MG63 (cell line): ENCODE measurements at regions not wholly inside any gene's neighbourhood (a gene's known extent, or its start where the extent isn't known, plus 50 kb on each side); places are given as distances from the start of the nearest gene placed in this dataset.
A peak's percentile ranks its signal among the peaks of the same experiment; 100 is the strongest.

Experiments
- DNase-seq: peaks from one replicate; pipeline ENCODE4 v3.0.0-alpha.2; 2020
- H3K27me3 ChIP-seq: fragments of 250-450 bp; sonication (Bioruptor Pico); 2 replicates; pipeline ENCODE4 v1.5.1; 2020; ENCODE audit warnings: mild to moderate bottlenecking, moderate library complexity
- H3K36me3 ChIP-seq: fragments of 250-450 bp; sonication (Bioruptor Pico); 2 replicates; pipeline ENCODE4 v1.5.1; 2020; ENCODE audit warnings: mild to moderate bottlenecking, moderate library complexity
- H3K4me3 ChIP-seq: fragments of 250-450 bp; sonication (Bioruptor Pico); 2 replicates; pipeline ENCODE4 v1.5.1; 2020; ENCODE audit warnings: mild to moderate bottlenecking, moderate library complexity
- H3K9me3 ChIP-seq: fragments of 250-450 bp; sonication (Bioruptor Pico); 2 replicates; pipeline ENCODE4 v1.5.1; 2020; ENCODE audit warnings: mild to moderate bottlenecking, moderate library complexity

- no peak overlapping the region for H3K4me3 ChIP-seq
- H3K36me3 ChIP-seq: no peaks in the 10 kb centered on the region
- H3K9me3 ChIP-seq: peaks cover 9% of the 10 kb centered on the region
- DNase-seq: no peak
- H3K27me3 ChIP-seq: no peaks in the 10 kb centered on the region
These were observed 116.3 kb downstream of the DTWD1 start for GRCh38 chr15:49737127-49737526.

- peaks cover 3% of the 10 kb centered on the region for H3K9me3 ChIP-seq
- H3K36me3 ChIP-seq: no peaks in the 10 kb centered on the region
- H3K27me3 ChIP-seq: no peaks in the 10 kb centered on the region
- no peak overlapping the region for H3K4me3 ChIP-seq
- DNase-seq: peak; percentile 17
These were observed 120.9 kb downstream of the DTWD1 start for GRCh38 chr15:49741712-49742111.

GRCh38 chr15:49742381-49742780, 121.5 kb downstream of the DTWD1 start:
- H3K36me3 ChIP-seq: no peaks in the 10 kb centered on the region
- DNase-seq: peak; percentile 98

GRCh38 chr15:49747340-49747739, 126.5 kb downstream of the DTWD1 start:
- DNase-seq: no peak
- H3K4me3 ChIP-seq: no peak overlapping the region
- no peaks in the 10 kb centered on the region for H3K36me3 ChIP-seq
- no peaks in the 10 kb centered on the region for H3K27me3 ChIP-seq
- H3K9me3 ChIP-seq: peaks cover 5% of the 10 kb centered on the region; the same call in 1 of the 2 replicates

More at GRCh38 chr15:49742381-49742780, 121.5 kb downstream of the DTWD1 start:
- Histone ChIP-seq H3K9me3 (peaks cover 3% of the 10 kb centered on the region; the same call in 1 of the 2 replicates), H3K27me3 (no peaks in the 10 kb centered on the region), H3K4me3 (no peak overlapping the region)

GRCh38 chr15:49748791-49749190, 127.9 kb downstream of the DTWD1 start:
- DNase-seq: no peak
- Histone ChIP-seq H3K4me3 (no peak overlapping the region), H3K9me3 (peaks cover 5% of the 10 kb centered on the region; the same call in 1 of the 2 replicates), H3K36me3 (no peaks in the 10 kb centered on the region), H3K27me3 (no peaks in the 10 kb centered on the region)

GRCh38 chr15:49750553-49750952, 129.7 kb downstream of the DTWD1 start:
- no peak for DNase-seq

GRCh38 chr15:49751191-49751590, 130.3 kb downstream of the DTWD1 start:
- peaks cover 5% of the 10 kb centered on the region; the same call in 1 of the 2 replicates for H3K9me3 ChIP-seq
- H3K4me3 ChIP-seq: no peak overlapping the region
- DNase-seq: no peak
- no peaks in the 10 kb centered on the region for H3K36me3 ChIP-seq
- H3K27me3 ChIP-seq: no peaks in the 10 kb centered on the region

More at GRCh38 chr15:49750553-49750952, 129.7 kb downstream of the DTWD1 start:
- H3K27me3 ChIP-seq: no peaks in the 10 kb centered on the region
- H3K9me3 ChIP-seq: peaks cover 5% of the 10 kb centered on the region; the same call in 1 of the 2 replicates
- no peaks in the 10 kb centered on the region for H3K36me3 ChIP-seq
- H3K4me3 ChIP-seq: no peak overlapping the region

- Histone ChIP-seq H3K4me3 (no peak overlapping the region), H3K27me3 (no peaks in the 10 kb centered on the region), H3K9me3 (peaks cover 4% of the 10 kb centered on the region; the same call in 1 of the 2 replicates), H3K36me3 (no peaks in the 10 kb centered on the region)
- no peak for DNase-seq
These were observed 130.9 kb downstream of the DTWD1 start for GRCh38 chr15:49751751-49752150.

- no peaks in the 10 kb centered on the region for H3K27me3 ChIP-seq
- H3K9me3 ChIP-seq: 0 out of 2 replicates have a peak, but pooled peaks cover 2% of the 10 kb centered on the region
- no peaks in the 10 kb centered on the region for H3K36me3 ChIP-seq
- no peak overlapping the region for H3K4me3 ChIP-seq
- DNase-seq: no peak
These were observed 131.7 kb downstream of the DTWD1 start for GRCh38 chr15:49752517-49752916.

GRCh38 chr15:49758456-49758855, 137.6 kb downstream of the DTWD1 start:
- DNase-seq: no peak
- no peaks in the 10 kb centered on the region for H3K27me3 ChIP-seq
- no peak overlapping the region for H3K4me3 ChIP-seq
- no peaks in the 10 kb centered on the region for H3K36me3 ChIP-seq
- H3K9me3 ChIP-seq: peaks cover 28% of the 10 kb centered on the region

- H3K9me3 ChIP-seq: peaks cover 28% of the 10 kb centered on the region
- no peaks in the 10 kb centered on the region for H3K27me3 ChIP-seq
- DNase-seq: no peak
- no peak overlapping the region for H3K4me3 ChIP-seq
- no peaks in the 10 kb centered on the region for H3K36me3 ChIP-seq
These were observed 138.0 kb downstream of the DTWD1 start for GRCh38 chr15:49758856-49759255.

- no peak for DNase-seq
- H3K4me3 ChIP-seq: no peak overlapping the region
- H3K27me3 ChIP-seq: no peaks in the 10 kb centered on the region
- peaks cover 40% of the 10 kb centered on the region for H3K9me3 ChIP-seq
- H3K36me3 ChIP-seq: no peaks in the 10 kb centered on the region
These were observed 139.9 kb downstream of the DTWD1 start for GRCh38 chr15:49760749-49761148.

- H3K9me3 ChIP-seq: peaks cover 18% of the 10 kb centered on the region
- no peaks in the 10 kb centered on the region for H3K27me3 ChIP-seq
- H3K4me3 ChIP-seq: no peak overlapping the region
- no peak for DNase-seq
- no peaks in the 10 kb centered on the region for H3K36me3 ChIP-seq
These were observed 148.4 kb downstream of the DTWD1 start for GRCh38 chr15:49769225-49769624.

GRCh38 chr15:49789436-49789835, 168.6 kb downstream of the DTWD1 start:
- no peaks in the 10 kb centered on the region; the same call in 1 of the 2 replicates for H3K36me3 ChIP-seq
- DNase-seq: no peak
- peaks cover 23% of the 10 kb centered on the region for H3K9me3 ChIP-seq
- H3K4me3 ChIP-seq: no peak overlapping the region
- no peaks in the 10 kb centered on the region for H3K27me3 ChIP-seq

GRCh38 chr15:49793943-49794342, 173.1 kb downstream of the DTWD1 start:
- no peak overlapping the region for H3K4me3 ChIP-seq
- no peak for DNase-seq
- H3K9me3 ChIP-seq: peaks cover 21% of the 10 kb centered on the region
- H3K36me3 ChIP-seq: no peaks in the 10 kb centered on the region; the same call in 1 of the 2 replicates
- H3K27me3 ChIP-seq: no peaks in the 10 kb centered on the region

- Histone ChIP-seq H3K4me3 (no peak overlapping the region), H3K9me3 (peaks cover 18% of the 10 kb centered on the region), H3K36me3 (no peaks in the 10 kb centered on the region), H3K27me3 (no peaks in the 10 kb centered on the region)
- DNase-seq: no peak
These were observed 180.9 kb downstream of the DTWD1 start for GRCh38 chr15:49801796-49802195.
